GM19468 (cell line): ENCODE measurements at regions not wholly inside any gene's neighbourhood (a gene's known extent, or its start where the extent isn't known, plus 50 kb on each side); places are given as distances from the start of the nearest gene placed in this dataset.
"Not testable (repeated sequence)": the region's sequence is repeated elsewhere in the genome, so short reads cannot be mapped to it uniquely, and the experiment has no call there.

Experiments used
- ATAC-seq: cut with Tn5 transposase; IDR thresholded peaks from one replicate; pipeline ENCODE4 v1.9.1; 2021; ENCODE audit warnings: mild to moderate bottlenecking, moderate library complexity, moderate number of reproducible peaks; ENCODE audit not compliant: unreplicated experiment; ENCODE audit errors: extremely low read depth

- ATAC-seq: no peak
Observed at GRCh38 chr1:48089356-48089891, 92.2 kb upstream of the TRABD2B start.

GRCh38 chr1:48084826-48085225, 87.6 kb upstream of the TRABD2B start:
- no peak for ATAC-seq

GRCh38 chr1:48082271-48082962, 85.2 kb upstream of the TRABD2B start:
- no peak for ATAC-seq

- ATAC-seq: no peak
Observed at GRCh38 chr1:48080331-48081255, 83.4 kb upstream of the TRABD2B start.

GRCh38 chr1:48079096-48079495, 81.9 kb upstream of the TRABD2B start:
- ATAC-seq: no peak

GRCh38 chr1:48077795-48078222, 80.6 kb upstream of the TRABD2B start:
- ATAC-seq: no peak

GRCh38 chr1:48076017-48076416, 78.8 kb upstream of the TRABD2B start:
- ATAC-seq: no peak

GRCh38 chr1:48073798-48074530, 76.8 kb upstream of the TRABD2B start:
- no peak for ATAC-seq

- no peak for ATAC-seq
Observed at GRCh38 chr1:48071513-48071912, 74.3 kb upstream of the TRABD2B start.

GRCh38 chr1:48070396-48070750, 73.2 kb upstream of the TRABD2B start:
- ATAC-seq: no peak

GRCh38 chr1:48069662-48070395, 72.6 kb upstream of the TRABD2B start:
- ATAC-seq: no peak

GRCh38 chr1:48068206-48068605, 71.0 kb upstream of the TRABD2B start:
- ATAC-seq: no peak

GRCh38 chr1:48066936-48067335, 69.8 kb upstream of the TRABD2B start:
- ATAC-seq: no peak

GRCh38 chr1:48064693-48065092, 67.5 kb upstream of the TRABD2B start:
- ATAC-seq: not testable (repeated sequence)

- ATAC-seq: no peak
Observed at GRCh38 chr1:48062353-48062752, 65.2 kb upstream of the TRABD2B start.

GRCh38 chr1:48061162-48062136, 64.3 kb upstream of the TRABD2B start:
- peak; percentile 73 for ATAC-seq

GRCh38 chr1:48059289-48059688, 62.1 kb upstream of the TRABD2B start:
- ATAC-seq: no peak

- ATAC-seq: no peak
Observed at GRCh38 chr1:48058135-48059025, 61.2 kb upstream of the TRABD2B start.
